ENCODE measurements at regions not wholly inside any gene's neighbourhood (a gene's known extent, or its start where the extent isn't known, plus 50 kb on each side); places are given as distances from the start of the nearest gene placed in this dataset.

DNA sequence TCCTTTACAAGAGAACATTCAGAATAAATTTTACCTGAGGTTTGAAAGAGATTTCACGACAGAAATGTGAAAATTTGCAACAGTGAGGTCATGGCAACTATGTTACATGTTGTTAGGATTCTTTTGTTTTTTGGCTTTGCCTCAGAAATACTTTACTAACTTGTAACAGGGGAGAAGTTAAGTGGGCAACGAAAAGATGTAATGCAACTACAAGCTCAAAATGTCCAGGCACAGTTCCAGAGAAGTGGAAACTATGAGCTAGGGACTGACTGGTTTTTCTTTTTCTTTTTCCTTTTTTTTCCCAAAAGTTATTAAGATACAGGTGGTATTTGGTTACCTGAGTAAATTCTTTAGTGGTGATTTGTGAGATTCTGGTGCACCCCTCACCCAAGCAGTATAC lies 111.5 kb upstream of the PPP2R3A start:
- TF ChIP-seq CTCF (conservative IDR thresholded peaks at IDR 0.05 in 1 of 2, IDR thresholded peaks at IDR 0.05 in 1 of 2; ENCODE audit: extremely low read depth in 1 of 2, insufficient read depth in 1 of 2, low read depth in 1 of 2, low read length in 2 of 2), result no peak
- TF ChIP-seq EZH2 (IDR thresholded peaks at IDR 0.05; ENCODE audit: borderline replicate concordance, low read length), result no peak

Data from mammary epithelial cell (primary cell).